HG02885 (cell line): ENCODE measurements at regions not wholly inside any gene's neighbourhood (a gene's known extent, or its start where the extent isn't known, plus 50 kb on each side); places are given as distances from the start of the nearest gene placed in this dataset.
"Not testable (repeated sequence)": the region's sequence is repeated elsewhere in the genome, so short reads cannot be mapped to it uniquely, and the experiment has no call there.

Source experiments
- ATAC-seq: cut with Tn5 transposase; IDR thresholded peaks from one replicate; pipeline ENCODE4 v1.9.1; 2021; ENCODE audit warnings: mild to moderate bottlenecking; ENCODE audit not compliant: unreplicated experiment, poor library complexity

DNA sequence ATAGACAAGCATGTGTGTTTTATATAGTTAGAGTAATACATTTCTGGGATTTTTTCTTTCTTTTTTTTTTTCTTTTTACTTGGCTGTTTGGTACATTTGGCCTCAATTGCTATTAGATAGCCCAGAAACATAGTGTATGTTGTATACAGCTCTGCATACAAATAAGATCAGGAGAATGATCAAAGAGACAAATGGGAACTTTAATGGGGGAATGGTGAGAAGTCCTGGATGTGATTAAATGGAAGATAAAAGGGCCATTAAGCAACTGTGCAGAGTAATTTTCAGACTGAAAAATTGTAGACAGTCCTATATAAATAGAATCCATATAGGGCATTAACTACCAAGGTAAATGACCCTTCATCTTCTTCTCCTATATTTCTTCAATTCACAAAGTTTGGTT lies 575.6 kb downstream of the EBF1 start:
- no peak for ATAC-seq

DNA sequence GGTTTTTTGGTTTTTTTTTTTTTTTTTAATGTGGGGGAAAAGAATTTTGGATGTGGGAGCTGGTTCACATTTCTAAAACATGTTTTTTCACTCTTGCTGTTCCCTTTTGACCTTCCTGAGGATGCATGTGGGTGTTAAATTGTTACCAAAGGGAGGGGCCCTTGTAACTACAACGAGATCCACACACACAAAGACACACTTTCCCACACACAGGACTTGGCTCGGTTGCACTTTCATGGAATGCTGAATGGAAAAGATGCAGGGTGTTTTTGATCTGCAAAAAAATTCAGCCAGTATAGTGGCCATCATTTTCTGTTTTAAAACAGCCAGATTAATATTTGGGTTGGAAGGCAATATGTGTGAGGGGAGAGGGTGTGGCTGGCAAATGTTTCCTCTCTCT lies 576.9 kb downstream of the EBF1 start:
- ATAC-seq, result no peak

DNA sequence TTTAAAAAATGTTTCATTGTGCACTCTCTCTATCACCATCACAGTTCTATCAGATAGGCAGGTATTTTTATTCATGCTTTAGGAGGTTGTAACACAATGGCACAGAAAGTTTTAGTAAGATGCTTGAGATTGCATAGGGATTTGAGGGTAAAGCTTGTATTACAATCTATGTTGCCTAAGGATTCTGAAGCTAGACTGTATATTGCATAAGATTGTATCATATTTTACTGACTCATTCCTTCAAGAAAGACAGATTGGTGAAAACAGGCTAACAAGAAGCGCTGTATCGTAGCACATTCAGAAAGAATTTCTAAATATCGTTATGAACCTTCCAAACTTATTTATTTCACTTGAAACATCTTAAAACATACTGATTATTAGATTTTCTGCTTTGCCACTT lies 577.7 kb downstream of the EBF1 start:
- no peak for ATAC-seq

DNA sequence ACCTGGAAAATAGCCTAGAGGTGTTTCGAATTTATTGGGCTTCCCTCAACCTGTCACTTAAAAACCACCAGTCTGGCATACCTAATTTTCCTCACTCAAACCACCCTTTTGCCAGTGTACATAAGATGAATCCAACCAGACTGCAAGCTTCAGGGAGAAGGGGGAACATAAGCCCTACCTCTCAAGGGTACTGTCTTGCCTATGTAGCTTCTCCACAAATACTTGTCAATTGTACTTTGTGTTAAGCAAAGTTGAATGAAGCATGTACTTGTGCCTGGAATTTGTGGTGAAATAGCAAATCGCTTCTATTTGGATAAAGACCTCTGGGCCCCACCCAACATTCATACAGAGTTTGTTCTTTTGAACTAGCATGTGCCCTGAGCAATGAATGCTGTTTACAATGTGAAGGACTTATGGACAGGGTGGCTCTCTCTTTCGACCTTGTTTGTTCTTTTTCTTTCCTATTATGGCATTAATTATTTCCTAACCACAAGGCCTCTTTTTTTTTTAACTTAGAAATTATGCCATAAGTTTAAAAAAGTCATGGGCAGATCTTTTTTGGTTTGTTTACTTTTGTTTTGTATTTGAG lies 580.2 kb downstream of the EBF1 start:
- ATAC-seq, result no peak

DNA sequence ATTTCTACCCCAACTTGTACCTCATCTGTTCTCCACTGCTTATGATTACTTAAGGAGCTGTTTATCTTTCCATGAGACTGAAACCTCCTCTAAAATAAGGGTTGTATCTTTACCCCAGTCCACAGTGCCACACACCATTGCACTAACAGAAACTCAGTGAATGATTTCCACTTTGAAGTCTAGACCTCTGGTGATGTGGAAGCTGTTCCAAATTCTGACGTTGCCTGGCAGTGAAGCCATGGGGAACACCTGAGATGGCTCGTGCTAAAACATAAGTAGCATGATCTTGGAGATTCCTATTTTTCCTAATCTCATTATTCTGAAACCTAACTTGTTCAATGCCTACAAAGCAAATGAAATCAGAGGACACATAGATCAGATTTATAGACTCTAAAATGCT lies 583.2 kb downstream of the EBF1 start:
- ATAC-seq, result no peak

DNA sequence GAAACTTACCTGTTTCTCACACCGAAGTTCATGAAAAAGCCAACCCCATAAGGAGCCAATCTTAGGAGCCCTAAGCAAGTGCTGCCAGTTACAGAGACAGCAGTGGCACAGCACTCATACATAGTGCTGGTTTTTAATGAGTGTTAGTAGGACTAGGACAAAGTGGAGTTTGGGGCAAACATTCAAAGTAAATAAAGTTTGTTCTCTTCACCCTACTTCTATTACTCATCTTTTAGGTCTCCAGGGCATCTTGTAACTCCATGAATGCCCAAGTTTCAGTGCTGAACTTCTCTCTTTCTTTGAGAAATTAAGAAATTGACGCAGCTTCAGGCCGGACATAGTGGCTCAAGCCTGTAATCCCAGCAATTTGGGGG lies 584.7 kb downstream of the EBF1 start:
- ATAC-seq, result no peak

DNA sequence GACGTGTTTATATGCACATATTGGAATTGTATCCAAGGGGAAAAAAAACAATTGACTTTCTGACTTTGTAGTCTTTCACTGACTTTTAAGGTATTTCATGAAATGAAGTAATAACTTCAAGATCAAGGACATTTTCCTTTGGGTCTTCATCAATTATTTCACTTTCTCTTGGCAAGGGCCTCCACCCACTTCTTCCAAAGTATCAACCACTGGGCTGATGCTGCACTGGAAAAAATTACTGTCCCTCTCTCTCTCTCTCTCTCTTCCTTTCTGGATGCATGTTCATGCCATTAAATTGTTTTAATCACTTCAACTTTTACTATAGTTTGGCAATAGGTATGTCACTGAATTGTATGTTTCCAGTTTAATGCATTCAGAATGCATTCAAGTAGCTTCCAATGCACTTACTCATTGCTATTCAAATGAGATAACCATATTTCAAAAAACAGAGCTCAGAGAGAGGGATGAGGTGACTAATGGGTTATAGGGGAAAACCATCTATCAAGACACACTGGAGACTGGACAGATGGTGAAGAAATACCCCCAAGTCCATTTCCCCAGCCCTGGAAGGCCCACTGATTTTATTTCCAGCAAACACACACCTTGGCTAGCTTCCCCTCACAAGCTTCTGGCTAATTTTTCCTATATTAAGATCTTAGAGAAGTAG lies 585.3 kb downstream of the EBF1 start:
- ATAC-seq, result no peak

DNA sequence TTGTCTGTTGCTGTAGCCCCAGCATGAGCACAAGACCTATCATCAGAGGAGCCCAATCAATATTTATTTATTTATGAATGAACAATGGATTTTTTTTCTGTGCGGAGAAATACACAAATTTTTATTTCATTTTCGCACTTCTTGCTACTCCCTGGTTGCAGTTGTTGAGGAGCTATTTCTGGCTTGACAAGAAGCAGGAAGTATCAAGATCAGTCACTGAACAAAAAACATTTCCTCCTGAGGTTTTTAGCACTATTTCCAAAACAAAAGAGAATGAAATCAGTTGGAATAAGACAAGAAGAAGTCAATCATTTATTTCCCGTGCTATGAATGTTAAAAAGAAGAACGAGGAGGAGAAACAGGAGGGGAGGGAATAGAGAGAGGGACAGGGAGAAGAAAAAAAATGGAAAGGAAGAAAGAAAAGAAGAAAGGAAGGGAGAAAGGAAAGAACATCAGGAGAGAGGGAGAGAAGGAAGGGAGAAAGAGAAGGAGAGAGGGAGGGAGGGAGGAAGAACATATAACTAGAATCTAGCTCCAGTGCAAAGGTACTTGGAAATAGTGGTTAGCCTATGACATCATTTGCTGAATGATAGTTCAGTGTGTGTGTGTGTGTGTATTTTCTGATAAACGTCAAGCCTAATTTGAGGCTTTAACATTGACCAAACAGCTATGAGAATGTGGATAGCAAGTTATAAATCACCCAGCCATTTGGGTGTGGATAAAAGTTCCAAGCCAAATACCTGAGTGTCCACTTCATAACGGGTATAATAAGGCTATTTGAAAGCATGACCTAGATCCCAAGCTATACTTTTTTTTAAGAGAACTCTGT lies 586.0 kb downstream of the EBF1 start:
- no peak for ATAC-seq

DNA sequence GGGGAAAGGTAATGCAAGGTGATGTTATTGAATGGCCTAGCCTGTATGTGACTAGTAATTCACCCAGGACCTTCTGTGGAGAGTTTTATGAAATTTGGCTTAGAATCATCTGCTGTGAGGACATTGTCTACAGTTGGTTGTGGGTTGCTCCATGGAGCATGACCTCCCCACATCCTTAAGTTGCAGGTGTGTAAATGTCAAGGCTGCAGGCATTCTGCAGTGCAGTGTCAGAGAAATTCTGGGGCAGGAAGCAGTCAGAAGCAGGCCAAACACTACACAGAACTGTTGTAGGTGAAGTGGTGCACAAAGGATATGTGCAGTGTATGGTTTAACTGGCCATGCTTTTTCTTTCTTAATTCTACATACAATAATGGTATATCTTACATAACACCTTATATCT lies 588.3 kb downstream of the EBF1 start:
- peak; percentile 93 for ATAC-seq

DNA sequence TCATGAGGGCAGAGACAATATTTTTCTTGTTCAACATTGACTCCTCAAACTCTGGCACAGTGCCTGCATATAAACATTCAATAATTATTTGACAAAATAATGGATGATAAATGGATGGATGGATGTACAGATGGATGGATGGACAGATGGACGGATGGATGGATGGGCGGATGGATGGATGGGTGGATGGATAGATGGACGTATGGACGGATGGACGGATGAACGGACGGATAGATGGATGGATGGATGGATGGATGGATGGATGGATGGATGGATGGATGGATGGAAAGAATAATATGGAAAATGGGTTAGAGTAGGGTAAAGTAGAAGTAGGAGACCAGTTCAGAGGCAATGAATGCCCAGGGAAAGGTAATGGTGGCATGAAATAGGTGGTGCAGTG lies 589.2 kb downstream of the EBF1 start:
- ATAC-seq, result no peak

DNA sequence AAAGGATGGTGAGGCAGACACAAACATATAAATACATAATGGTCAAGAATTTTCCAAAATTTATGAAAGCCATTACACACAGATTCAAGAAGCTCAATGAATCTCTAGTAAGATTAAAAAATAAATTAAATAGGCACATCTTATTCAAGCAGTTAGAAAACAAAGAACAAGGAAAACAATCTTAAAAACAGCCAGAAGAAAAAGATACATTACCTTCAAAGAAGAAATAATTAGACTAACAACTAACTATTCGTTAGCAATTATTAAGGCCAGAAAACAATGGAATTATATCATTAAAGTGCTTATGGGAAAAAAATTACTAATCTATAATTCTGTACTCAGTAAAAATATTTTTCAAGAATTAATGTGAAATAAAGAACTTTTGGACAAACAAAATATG lies 593.1 kb downstream of the EBF1 start:
- no peak for ATAC-seq

DNA sequence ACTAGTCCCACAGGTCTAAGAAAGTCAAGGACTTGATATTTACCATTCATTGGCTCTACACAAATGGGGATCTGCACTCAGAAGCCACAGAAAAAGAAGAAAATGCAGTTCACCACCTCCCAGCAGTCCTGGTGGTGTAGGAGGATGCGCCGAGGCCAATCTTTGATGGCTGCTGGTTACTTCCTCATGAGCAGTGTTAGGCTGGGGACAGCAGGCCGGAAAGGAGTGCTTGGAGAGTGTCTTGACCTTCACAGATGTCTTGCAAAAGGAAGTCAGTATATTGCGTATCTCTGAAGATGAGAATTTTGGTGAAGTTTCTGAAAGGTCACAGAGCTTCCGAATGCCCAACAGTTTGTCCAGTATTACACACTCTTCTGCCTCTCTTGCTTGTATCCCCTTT lies 597.0 kb downstream of the EBF1 start:
- no peak for ATAC-seq

DNA sequence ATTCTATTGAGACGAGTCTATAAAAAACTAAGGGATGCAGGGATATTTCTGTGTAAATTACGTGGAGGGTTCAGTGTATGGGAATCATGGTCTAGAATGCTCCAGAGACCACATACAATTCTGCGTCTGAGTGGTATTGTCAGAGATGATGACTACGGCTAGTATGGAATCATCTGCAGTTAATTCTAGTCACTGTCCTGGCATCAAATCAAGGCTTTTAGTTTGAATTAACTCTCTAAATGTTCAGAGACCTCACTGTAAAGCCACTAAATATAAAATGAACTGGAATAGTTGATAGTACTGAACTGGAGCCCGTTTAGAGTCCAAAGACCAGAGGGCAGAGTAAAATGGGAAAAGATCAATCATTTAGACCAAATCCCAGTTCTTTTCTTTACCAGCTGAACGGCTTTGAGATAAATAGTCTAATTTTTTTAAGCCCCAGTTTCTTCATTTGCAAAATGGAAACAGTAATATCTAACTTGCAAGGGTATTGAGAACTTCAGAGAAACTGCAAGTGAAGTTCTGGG lies 599.8 kb downstream of the EBF1 start:
- no peak for ATAC-seq

DNA sequence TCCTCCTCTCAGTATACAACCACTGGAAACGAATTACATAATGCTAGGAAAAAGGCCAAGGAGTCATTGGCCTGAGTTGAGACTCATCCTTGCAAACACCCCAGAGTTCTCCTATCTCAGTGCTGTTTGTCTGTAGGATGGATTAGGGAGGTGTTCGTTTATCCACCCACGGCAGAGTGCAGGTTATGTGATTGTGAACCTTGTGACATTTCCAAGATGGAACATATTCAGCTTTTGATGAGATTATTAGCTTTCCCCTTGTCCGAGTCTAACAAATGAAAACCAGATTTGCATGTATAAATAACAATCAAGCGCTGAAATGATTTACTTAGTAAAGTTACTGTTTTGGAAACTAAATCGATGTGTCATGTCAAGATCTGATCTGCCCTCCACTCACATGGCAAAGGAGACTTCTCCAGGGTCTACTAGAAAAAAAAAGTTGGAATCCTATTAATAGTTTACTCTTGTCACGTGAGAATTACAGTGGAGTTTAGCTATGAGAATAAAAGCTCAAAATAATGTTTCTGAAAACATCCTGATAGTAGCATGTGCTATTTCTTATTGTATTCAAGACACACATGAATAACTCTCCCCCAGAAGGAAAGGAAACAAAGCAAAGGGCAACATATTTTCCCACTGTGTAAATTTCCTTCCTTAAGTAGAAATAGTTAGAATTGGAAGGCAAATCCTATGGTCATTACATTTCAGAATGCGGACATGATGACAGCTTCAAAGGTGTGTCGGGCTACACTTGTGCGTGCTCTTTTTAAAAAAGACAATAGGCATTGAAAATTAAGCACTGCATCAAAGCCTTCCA lies 600.4 kb downstream of the EBF1 start:
- ATAC-seq, result no peak

DNA sequence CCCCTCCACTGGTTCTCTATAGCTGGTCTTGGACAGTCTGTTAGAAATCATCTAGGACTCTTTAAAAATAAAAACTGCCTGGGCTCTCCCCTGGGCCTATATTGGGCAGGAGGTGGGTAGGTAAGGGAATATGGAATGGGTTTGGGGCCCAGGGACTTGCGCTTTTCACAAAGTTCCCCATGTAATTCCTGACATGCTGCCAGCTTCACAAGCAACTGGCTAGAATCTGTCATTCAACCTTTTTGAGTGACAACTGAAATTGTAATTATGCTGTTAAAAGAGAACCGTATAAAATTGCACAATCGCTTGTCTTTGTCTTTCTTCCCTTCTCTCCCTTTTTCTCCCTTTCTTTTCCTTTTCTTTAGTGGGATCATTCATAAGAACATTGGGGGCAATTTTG lies 603.1 kb downstream of the EBF1 start:
- ATAC-seq, result no peak

DNA sequence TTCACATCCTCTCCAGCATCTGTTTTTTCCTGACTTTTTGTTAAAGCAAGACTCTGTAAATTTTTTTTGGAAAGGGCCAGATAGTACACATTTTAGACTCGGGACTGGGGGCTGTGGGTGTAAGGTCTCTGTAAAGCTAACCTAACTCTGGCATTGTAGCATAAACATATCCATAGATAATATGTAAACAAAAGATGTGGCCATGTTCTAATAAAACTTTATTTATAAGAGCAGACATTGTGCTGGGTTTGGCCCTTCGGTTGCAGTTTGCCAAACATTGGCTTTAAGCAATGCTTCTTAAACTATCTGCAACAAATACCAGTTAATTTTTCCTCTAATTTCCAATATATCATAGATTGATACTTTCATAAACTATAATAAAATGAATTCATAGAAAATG lies 605.2 kb downstream of the EBF1 start:
- ATAC-seq, result no peak

DNA sequence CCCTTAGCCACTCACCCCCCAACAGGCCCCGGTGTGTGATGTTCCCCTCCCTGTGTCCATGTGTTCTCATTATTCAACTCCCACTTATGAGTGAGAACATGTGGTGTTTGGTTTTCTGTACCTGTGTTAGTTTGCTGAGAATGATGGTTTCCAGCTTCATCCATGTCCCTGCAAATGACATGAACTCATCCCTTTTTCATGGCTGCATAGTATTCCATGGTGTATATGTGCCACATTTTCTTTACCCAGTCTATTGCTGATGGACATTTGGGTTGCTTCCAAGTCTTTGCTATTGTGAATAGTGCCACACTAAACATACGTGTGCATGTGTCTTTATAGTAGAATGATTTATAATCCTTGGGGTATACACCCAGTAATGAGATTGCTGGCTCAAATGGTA lies 605.7 kb downstream of the EBF1 start:
- ATAC-seq, result not testable (repeated sequence)

DNA sequence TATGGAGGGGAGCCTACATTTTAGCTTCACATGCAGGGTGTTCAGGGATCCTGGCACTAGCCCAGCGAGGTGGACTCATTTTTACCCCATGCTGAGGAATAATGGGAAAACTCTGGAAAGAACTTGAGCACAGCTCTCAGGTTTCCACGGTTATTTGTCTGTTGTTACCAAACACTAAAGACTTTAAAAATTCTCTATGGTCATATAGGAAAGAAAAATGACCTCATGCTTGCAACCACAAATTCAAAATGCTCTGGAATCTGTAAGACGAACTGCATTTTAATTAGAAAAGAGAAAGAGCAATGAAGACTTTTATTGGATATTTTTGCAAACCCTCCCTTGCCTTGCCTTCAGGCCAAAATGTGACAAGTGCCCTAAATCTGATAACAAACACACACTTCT lies 606.9 kb downstream of the EBF1 start:
- no peak for ATAC-seq

DNA sequence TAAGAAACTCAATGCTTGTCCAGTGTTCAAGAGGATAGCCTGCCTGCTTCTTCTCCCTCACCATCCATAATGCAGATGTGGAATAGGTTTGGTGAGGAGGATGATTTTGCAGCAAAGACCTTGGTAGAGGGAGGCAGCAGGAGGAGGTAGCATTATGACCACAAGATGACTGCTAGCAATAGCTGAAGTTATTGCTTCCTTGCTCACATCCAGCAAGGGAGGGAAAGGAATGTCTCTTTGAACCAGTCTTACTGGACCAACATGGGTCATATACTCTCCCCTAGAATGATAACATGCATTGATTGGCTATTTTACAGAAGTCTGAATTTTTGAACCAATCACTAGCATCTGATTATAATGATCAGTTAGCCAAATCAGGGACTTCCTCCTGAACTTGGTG lies 607.6 kb downstream of the EBF1 start:
- no peak for ATAC-seq

DNA sequence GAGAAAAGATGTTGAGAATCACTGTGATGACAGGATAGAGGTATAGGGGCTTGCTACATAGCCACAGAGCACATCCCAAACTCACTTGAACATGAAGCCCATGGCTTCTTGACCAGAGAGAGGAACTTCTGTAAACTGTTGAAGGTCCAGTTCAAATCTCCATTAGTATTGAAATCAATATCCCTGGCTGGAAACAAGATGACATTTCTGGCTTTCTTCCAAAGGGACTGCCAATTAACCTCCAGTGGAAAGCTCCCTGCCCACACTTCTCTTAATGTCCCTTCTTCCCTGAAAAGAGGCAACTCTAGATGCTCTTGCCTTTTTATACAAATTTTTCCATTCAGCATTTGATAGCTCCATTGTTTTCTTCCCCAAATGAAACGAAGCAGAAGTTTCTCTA lies 612.1 kb downstream of the EBF1 start:
- ATAC-seq, result no peak

DNA sequence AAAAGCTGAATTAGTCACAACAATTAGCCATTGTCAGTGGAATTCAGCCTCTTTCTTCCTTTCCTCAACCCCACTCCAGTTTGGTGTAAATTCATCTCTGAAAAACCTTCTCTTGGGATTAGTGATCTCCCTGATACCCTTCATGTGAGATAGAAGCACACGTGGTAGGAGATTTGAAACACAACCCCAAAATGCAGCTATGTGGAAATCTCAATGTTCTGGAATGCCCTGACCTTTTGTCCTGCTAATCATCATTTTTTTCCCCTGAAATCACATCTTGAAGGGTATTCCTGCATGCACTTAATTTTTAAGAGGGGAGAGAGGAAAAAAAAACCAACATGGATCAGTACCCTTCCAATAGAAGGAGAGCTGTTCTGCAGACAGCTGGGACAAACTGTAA lies 612.6 kb downstream of the EBF1 start:
- no peak for ATAC-seq
